Activated CD8-positive, alpha-beta T cell treated with anti-CD3 and anti-CD28 coated beads, Interleukin-2, amount 10 ng/mL, durations not matched to agents 7 days and 5 days (primary cell): ENCODE measurements at regions not wholly inside any gene's neighbourhood (a gene's known extent, or its start where the extent isn't known, plus 50 kb on each side); places are given as distances from the start of the nearest gene placed in this dataset.

Experiments used
- ATAC-seq: fragments of 150-1000 bp; cut with Tn5 transposase; one replicate; pipeline ENCODE4 v1.10.0; 2021; ENCODE audit warnings: moderate library complexity
- CTCF ChIA-PET: fragments of 350-600 bp; sonication (Branson Sonifier 250); formaldehyde crosslinking; loops from one replicate; lab custom pipeline; 2021; ENCODE audit warnings: antibody characterized with exemption; lab: Charles Lee
- POLR2A ChIA-PET: fragments of 350-600 bp; sonication (Branson Sonifier 250); formaldehyde crosslinking; loops from one replicate; lab custom pipeline; 2021; ENCODE audit warnings: antibody characterized with exemption; lab: Charles Lee
- DNase-seq: peaks from one replicate; pipeline ENCODE4 v3.0.0-alpha.2; 2020
- H3K27ac Mint-ChIP-seq: one replicate; pipeline ENCODE4 v1.8.0; 2021; ENCODE audit warnings: mild to moderate bottlenecking, mixed read lengths
- H3K27me3 Mint-ChIP-seq: one replicate; pipeline ENCODE4 v1.8.0; 2021; ENCODE audit warnings: low read depth, mixed read lengths
- H3K36me3 Mint-ChIP-seq: one replicate; pipeline ENCODE4 v1.8.0; 2021; ENCODE audit warnings: low read depth, mixed read lengths
- H3K4me1 Mint-ChIP-seq: one replicate; pipeline ENCODE4 v1.8.0; 2021; ENCODE audit warnings: low read depth, mixed read lengths
- H3K4me3 Mint-ChIP-seq: one replicate; pipeline ENCODE4 v1.8.0; 2021; ENCODE audit warnings: mild to moderate bottlenecking, mixed read lengths
- H3K9me3 Mint-ChIP-seq: one replicate; pipeline ENCODE4 v1.8.0; 2022; ENCODE audit warnings: mixed read lengths; ENCODE audit not compliant: insufficient read depth

DNA sequence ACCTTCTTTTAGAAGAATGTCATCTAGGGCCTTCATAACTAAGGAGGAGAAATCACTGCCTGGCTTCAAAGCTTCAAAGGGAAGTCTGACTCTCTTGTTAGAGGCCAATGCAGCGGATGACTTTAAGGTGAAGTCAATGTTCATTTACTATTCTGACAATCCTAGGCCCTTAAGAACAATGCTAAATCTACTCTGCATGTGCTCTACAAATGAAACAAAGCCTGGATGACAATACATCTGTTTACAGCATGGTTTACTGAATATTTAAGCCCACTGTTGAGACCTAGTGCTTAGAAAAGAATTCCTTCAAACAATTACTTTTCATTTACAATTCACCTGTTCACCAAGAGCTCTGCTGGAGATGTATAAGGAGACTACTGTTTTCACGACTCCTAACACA, 160.4 kb upstream of the EPHA3 start:
- no peaks in the 10 kb centered on the region for H3K27me3 Mint-ChIP-seq
- no peaks in the 10 kb centered on the region for H3K4me1 Mint-ChIP-seq
- ChIA-PET POLR2A (no interaction called here), CTCF (no interaction called here)
- no peak overlapping the region for H3K4me3 Mint-ChIP-seq
- DNase-seq (no peak), ATAC-seq (no peak)
- H3K9me3 Mint-ChIP-seq: peaks cover 13% of the 10 kb centered on the region
- H3K36me3 Mint-ChIP-seq: no peaks in the 10 kb centered on the region
- no peak overlapping the region for H3K27ac Mint-ChIP-seq

- no peak overlapping the region for H3K27ac Mint-ChIP-seq
- H3K4me3 Mint-ChIP-seq: no peak overlapping the region
- CTCF ChIA-PET: no interaction called here
- DNase-seq (no peak), ATAC-seq (no peak)
- H3K4me1 Mint-ChIP-seq: no peaks in the 10 kb centered on the region
- peaks cover 7% of the 10 kb centered on the region for H3K9me3 Mint-ChIP-seq
- H3K27me3 Mint-ChIP-seq: no peaks in the 10 kb centered on the region
- H3K36me3 Mint-ChIP-seq: no peaks in the 10 kb centered on the region
- POLR2A ChIA-PET: no interaction called here
These were observed 152.6 kb upstream of the EPHA3 start for GRCh38 chr3:88954853-88955252.

DNA sequence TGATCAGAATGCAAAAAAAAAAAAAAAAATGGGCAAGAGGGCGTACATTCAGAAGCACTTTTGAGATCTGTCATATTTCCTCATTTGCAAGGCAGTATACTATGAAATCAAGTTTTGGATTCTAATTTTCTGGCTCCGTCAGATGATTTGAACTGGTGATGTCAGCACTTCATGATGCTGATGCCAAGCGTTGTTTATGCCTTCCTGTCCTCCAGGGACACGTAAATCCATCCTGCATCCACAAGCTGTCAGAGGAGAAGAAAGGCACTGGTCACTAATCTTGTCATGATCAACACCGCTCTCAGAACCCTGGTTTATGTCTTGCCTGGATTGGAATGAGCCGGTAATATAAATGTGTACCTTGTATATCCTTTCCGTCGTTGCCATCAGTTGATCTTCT, 152.1 kb upstream of the EPHA3 start:
- peaks cover 11% of the 10 kb centered on the region for H3K9me3 Mint-ChIP-seq
- H3K27ac Mint-ChIP-seq: no peak overlapping the region
- H3K4me3 Mint-ChIP-seq: no peak overlapping the region
- ChIA-PET POLR2A (no interaction called here), CTCF (no interaction called here)
- ATAC-seq (no peak), DNase-seq (no peak)
- H3K27me3 Mint-ChIP-seq: no peaks in the 10 kb centered on the region
- H3K4me1 Mint-ChIP-seq: no peaks in the 10 kb centered on the region
- no peaks in the 10 kb centered on the region for H3K36me3 Mint-ChIP-seq

DNA sequence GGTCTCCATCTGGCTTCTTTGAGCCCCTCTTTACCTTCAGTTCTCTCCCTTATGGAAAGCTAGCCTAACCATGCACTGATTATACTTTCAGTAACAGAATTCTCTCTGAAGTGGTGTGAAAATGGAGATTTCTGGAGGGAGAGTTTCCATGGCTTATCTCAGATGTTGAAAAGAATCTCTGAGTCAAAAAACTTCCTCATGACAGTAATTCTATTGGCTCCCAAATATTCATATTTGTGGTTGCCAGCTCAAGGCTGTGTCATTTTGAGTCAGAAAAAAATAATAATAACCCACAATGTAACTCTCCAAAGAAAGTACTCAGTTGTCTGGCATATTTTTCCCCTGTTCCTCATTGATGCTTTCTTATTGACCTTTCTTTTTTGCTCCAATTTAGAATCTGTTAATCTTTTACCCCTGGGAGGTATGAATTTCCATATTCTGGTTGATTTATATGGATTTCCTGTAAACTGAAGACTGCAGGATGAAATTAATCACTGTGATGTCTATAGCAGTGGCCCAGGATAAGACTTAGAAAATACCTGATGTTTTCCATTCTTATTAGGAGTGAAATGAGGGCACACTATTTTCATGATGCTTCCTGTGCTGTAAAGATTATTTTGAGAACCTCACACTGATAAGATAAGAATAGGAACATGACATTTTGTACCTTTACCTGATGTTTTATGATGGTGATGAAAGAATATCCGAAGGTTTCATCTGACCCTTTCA, 149.5 kb upstream of the EPHA3 start:
- POLR2A ChIA-PET: no interaction called here
- Mint-ChIP-seq H3K4me3 (no peak overlapping the region), H3K27ac (no peak overlapping the region), H3K4me1 (no peaks in the 10 kb centered on the region), H3K36me3 (no peaks in the 10 kb centered on the region), H3K9me3 (peaks cover 16% of the 10 kb centered on the region), H3K27me3 (no peaks in the 10 kb centered on the region)
- CTCF ChIA-PET: no interaction called here
- ATAC-seq (no peak), DNase-seq (no peak)

- CTCF ChIA-PET: no interaction called here
- ATAC-seq (no peak), DNase-seq (no peak)
- Mint-ChIP-seq H3K27me3 (no peaks in the 10 kb centered on the region), H3K4me1 (no peaks in the 10 kb centered on the region), H3K9me3 (peaks cover 16% of the 10 kb centered on the region), H3K36me3 (no peaks in the 10 kb centered on the region), H3K4me3 (no peak overlapping the region), H3K27ac (no peak overlapping the region)
- POLR2A ChIA-PET: no interaction called here
These were observed 147.4 kb upstream of the EPHA3 start for GRCh38 chr3:88960019-88960418.

DNA sequence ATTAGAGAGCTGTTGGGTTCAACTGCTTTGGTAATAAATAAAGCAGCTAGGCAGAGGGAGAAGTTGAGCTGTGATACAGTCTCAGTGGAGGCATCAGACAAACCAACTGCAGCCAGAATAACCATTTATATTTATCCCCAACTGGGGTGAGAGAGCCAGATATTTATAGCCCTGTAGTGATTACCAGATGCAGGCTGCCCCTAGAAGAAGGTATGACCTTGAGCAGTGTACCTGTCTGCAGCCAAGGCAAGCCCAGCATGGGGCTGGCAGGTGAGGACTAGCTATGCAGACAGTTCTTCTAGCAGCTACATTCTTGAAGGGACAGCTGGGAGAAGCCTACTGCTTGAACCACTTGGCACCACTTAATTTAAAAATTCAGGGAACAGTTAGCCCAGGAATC, 144.4 kb upstream of the EPHA3 start:
- H3K27me3 Mint-ChIP-seq: no peaks in the 10 kb centered on the region
- H3K9me3 Mint-ChIP-seq: peaks cover 13% of the 10 kb centered on the region
- ChIA-PET CTCF (no interaction called here), POLR2A (no interaction called here)
- H3K4me3 Mint-ChIP-seq: no peak overlapping the region
- ATAC-seq (no peak), DNase-seq (no peak)
- no peak overlapping the region for H3K27ac Mint-ChIP-seq
- H3K36me3 Mint-ChIP-seq: no peaks in the 10 kb centered on the region
- H3K4me1 Mint-ChIP-seq: no peaks in the 10 kb centered on the region

DNA sequence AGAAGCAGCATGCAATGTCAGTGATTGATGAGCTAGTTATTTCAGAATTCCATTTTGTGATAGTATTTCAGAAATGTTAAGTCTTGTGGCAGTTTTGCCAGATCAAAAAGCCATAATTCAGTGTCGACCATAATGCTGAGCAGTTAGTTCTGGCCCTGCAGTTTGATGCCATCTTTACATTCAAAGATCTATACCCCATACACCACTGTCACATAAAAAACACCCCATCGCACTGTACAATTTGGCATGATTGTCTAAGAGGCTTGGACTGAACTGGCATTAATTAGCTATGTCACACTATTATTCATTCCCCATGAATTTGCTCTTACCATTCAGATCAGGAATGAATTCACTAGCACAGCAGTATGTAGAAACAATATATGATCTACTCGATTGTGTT, 127.7 kb upstream of the EPHA3 start:
- Mint-ChIP-seq H3K4me3 (no peak overlapping the region), H3K36me3 (no peaks in the 10 kb centered on the region), H3K27me3 (no peaks in the 10 kb centered on the region), H3K9me3 (peaks cover 10% of the 10 kb centered on the region), H3K27ac (no peak overlapping the region), H3K4me1 (no peaks in the 10 kb centered on the region)
- DNase-seq (no peak), ATAC-seq (no peak)
- ChIA-PET POLR2A (no interaction called here), CTCF (no interaction called here)

GRCh38 chr3:88983458-88983857, 124.0 kb upstream of the EPHA3 start:
- Mint-ChIP-seq H3K27me3 (no peaks in the 10 kb centered on the region), H3K4me1 (no peaks in the 10 kb centered on the region), H3K27ac (no peak overlapping the region), H3K36me3 (no peaks in the 10 kb centered on the region), H3K4me3 (no peak overlapping the region), H3K9me3 (no peaks in the 10 kb centered on the region)
- ChIA-PET POLR2A (no interaction called here), CTCF (no interaction called here)
- no peak for ATAC-seq
- DNase-seq: no peak

- H3K36me3 Mint-ChIP-seq: no peaks in the 10 kb centered on the region
- no peaks in the 10 kb centered on the region for H3K27me3 Mint-ChIP-seq
- POLR2A ChIA-PET: interaction anchor here (0.5 kb wide), 1 partner anchor 557 kb away, joined by 3 read pairs; no protein-coding TSS in a partner anchor
- H3K27ac Mint-ChIP-seq: no peak overlapping the region
- DNase-seq (no peak), ATAC-seq (no peak)
- CTCF ChIA-PET: no interaction called here
- H3K4me1 Mint-ChIP-seq: no peaks in the 10 kb centered on the region
- H3K4me3 Mint-ChIP-seq: no peak overlapping the region
- H3K9me3 Mint-ChIP-seq: no peaks in the 10 kb centered on the region
These were observed 123.2 kb upstream of the EPHA3 start for GRCh38 chr3:88984256-88984655.

DNA sequence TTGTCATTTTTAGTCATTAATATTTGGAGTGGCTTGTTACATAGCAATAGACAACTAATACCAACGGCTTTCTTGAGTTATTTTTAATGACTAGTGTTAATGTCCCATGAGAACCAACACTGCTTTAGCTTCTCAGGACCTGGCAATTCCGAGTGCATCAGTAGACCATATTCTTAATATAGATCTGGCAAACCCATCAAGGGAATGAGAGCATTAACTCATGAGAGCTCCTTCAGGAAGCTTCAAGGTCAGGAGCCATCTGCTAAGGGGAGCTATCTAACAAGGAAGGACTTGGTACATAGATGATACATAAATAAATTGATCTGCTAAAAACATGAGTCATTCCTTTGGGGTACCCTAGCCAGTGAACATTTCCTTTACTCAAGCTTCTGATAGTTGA, 122.6 kb upstream of the EPHA3 start:
- H3K4me1 Mint-ChIP-seq: no peaks in the 10 kb centered on the region
- ChIA-PET POLR2A (interaction anchor here (0.5 kb wide), 1 partner anchor 558 kb away, joined by 3 read pairs; no protein-coding TSS in a partner anchor), CTCF (no interaction called here)
- H3K27ac Mint-ChIP-seq: no peak overlapping the region
- H3K9me3 Mint-ChIP-seq: no peaks in the 10 kb centered on the region
- ATAC-seq (no peak), DNase-seq (no peak)
- no peak overlapping the region for H3K4me3 Mint-ChIP-seq
- H3K36me3 Mint-ChIP-seq: no peaks in the 10 kb centered on the region
- H3K27me3 Mint-ChIP-seq: no peaks in the 10 kb centered on the region

DNA sequence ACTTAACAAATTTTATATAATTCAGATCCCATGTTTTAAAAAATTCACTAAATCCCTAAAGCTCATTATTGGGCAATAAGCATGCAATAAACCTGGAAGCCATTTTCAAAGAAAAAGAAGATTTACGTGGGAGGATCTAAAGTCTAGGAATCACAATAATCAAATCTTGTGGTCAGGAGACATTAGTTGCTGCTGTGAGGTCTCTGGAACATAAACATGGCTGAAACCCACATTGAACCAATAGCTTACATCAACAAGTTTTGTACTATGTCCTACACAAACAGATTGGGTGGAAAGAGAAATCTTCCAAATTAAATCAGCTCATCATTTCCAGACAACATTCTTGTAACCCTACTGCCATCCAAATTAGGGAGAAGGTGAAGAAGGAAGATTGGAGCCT, 121.9 kb upstream of the EPHA3 start:
- H3K27me3 Mint-ChIP-seq: no peaks in the 10 kb centered on the region
- H3K4me3 Mint-ChIP-seq: no peak overlapping the region
- CTCF ChIA-PET: no interaction called here
- DNase-seq (no peak), ATAC-seq (no peak)
- peaks cover 4% of the 10 kb centered on the region for H3K9me3 Mint-ChIP-seq
- no peak overlapping the region for H3K27ac Mint-ChIP-seq
- POLR2A ChIA-PET: no interaction called here
- H3K36me3 Mint-ChIP-seq: no peaks in the 10 kb centered on the region
- no peaks in the 10 kb centered on the region for H3K4me1 Mint-ChIP-seq

- Mint-ChIP-seq H3K9me3 (peaks cover 4% of the 10 kb centered on the region), H3K36me3 (no peaks in the 10 kb centered on the region), H3K4me1 (no peaks in the 10 kb centered on the region), H3K27ac (no peak overlapping the region), H3K4me3 (no peak overlapping the region), H3K27me3 (no peaks in the 10 kb centered on the region)
- DNase-seq (no peak), ATAC-seq (no peak)
- ChIA-PET POLR2A (no interaction called here), CTCF (no interaction called here)
These were observed 120.6 kb upstream of the EPHA3 start for GRCh38 chr3:88986834-88987233.

DNA sequence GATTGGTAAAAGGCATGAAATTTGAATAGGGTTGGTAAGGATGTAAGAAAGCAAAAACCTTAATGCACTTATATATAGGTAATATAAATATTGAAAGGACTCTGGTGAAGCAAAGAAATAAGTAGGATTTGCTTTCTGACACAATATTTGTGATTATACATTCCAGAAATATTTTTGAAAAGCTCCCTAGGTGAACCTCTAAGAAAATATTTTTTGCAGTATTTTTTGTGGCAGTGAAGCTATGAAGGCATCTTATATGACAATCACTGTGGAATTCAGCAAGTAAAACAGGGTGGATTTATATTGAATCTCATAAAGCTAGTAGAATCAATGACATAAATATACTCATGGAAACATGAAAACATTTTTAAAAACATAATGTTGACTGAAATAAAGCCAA, 119.6 kb upstream of the EPHA3 start:
- DNase-seq (no peak), ATAC-seq (no peak)
- ChIA-PET CTCF (no interaction called here), POLR2A (no interaction called here)
- H3K4me1 Mint-ChIP-seq: no peaks in the 10 kb centered on the region
- H3K36me3 Mint-ChIP-seq: no peaks in the 10 kb centered on the region
- no peak overlapping the region for H3K4me3 Mint-ChIP-seq
- H3K9me3 Mint-ChIP-seq: peaks cover 4% of the 10 kb centered on the region
- H3K27me3 Mint-ChIP-seq: no peaks in the 10 kb centered on the region
- no peak overlapping the region for H3K27ac Mint-ChIP-seq
